ENCODE measurements at regions not wholly inside any gene's neighbourhood (a gene's known extent, or its start where the extent isn't known, plus 50 kb on each side); places are given as distances from the start of the nearest gene placed in this dataset.

GRCh38 chr10:78290131-78290750 is 256.6 kb downstream of the RPS24 start:
- H3K9me3 ChIP-seq (ENCODE audit: control insufficient read depth, low read length), result no peaks in the 10 kb centered on the region
- no peaks in the 10 kb centered on the region for H3K36me3 ChIP-seq (ENCODE audit: control insufficient read depth, insufficient read depth, low read length, severe bottlenecking)
- no peak overlapping the region for H3K4me3 ChIP-seq (ENCODE audit: low read length)
- peaks cover 4% of the 10 kb centered on the region for H3K4me1 ChIP-seq (ENCODE audit: control insufficient read depth, insufficient read depth, low read length)
- no peaks in the 10 kb centered on the region for H3K27me3 ChIP-seq (replicated peaks; ENCODE audit: control insufficient read depth, insufficient read depth, low read length)
- no peak for DNase-seq (ENCODE audit: low read depth)
- H3K9ac ChIP-seq (ENCODE audit: low read length), result no peak overlapping the region

- peaks cover 4% of the 10 kb centered on the region for H3K4me1 ChIP-seq (ENCODE audit: control insufficient read depth, insufficient read depth, low read length)
- H3K4me3 ChIP-seq (ENCODE audit: low read length), result no peak overlapping the region
- DNase-seq (ENCODE audit: low read depth), result no peak
- H3K27me3 ChIP-seq (replicated peaks; ENCODE audit: control insufficient read depth, insufficient read depth, low read length), result no peaks in the 10 kb centered on the region
- H3K36me3 ChIP-seq (ENCODE audit: control insufficient read depth, insufficient read depth, low read length, severe bottlenecking), result no peaks in the 10 kb centered on the region
- H3K9ac ChIP-seq (ENCODE audit: low read length), result no peak overlapping the region
- H3K9me3 ChIP-seq (ENCODE audit: control insufficient read depth, low read length), result no peaks in the 10 kb centered on the region
Observed at GRCh38 chr10:78291722-78292121, 258.1 kb downstream of the RPS24 start.

- no peak overlapping the region for H3K4me3 ChIP-seq (ENCODE audit: low read length)
- H3K9ac ChIP-seq (ENCODE audit: low read length), result no peak overlapping the region
- H3K27me3 ChIP-seq (replicated peaks; ENCODE audit: control insufficient read depth, insufficient read depth, low read length), result no peaks in the 10 kb centered on the region
- no peak for DNase-seq (ENCODE audit: low read depth)
- no peaks in the 10 kb centered on the region for H3K36me3 ChIP-seq (ENCODE audit: control insufficient read depth, insufficient read depth, low read length, severe bottlenecking)
- peaks cover 4% of the 10 kb centered on the region for H3K4me1 ChIP-seq (ENCODE audit: control insufficient read depth, insufficient read depth, low read length)
- H3K9me3 ChIP-seq (ENCODE audit: control insufficient read depth, low read length), result no peaks in the 10 kb centered on the region
Observed at GRCh38 chr10:78292250-78292981, 258.8 kb downstream of the RPS24 start.

- no peaks in the 10 kb centered on the region for H3K27me3 ChIP-seq (replicated peaks; ENCODE audit: control insufficient read depth, insufficient read depth, low read length)
- no peak overlapping the region for H3K4me3 ChIP-seq (ENCODE audit: low read length)
- H3K36me3 ChIP-seq (ENCODE audit: control insufficient read depth, insufficient read depth, low read length, severe bottlenecking), result no peaks in the 10 kb centered on the region
- DNase-seq (ENCODE audit: low read depth), result peak; percentile 34
- peaks cover 7% of the 10 kb centered on the region for H3K4me1 ChIP-seq (ENCODE audit: control insufficient read depth, insufficient read depth, low read length)
- H3K9me3 ChIP-seq (ENCODE audit: control insufficient read depth, low read length), result no peaks in the 10 kb centered on the region
- no peak overlapping the region for H3K9ac ChIP-seq (ENCODE audit: low read length)
Observed at GRCh38 chr10:78292982-78293865, 259.6 kb downstream of the RPS24 start.

- Histone ChIP-seq H3K36me3 (ENCODE audit: control insufficient read depth, insufficient read depth, low read length, severe bottlenecking) (no peaks in the 10 kb centered on the region), H3K9ac (ENCODE audit: low read length) (no peak overlapping the region), H3K4me1 (ENCODE audit: control insufficient read depth, insufficient read depth, low read length) (peaks cover 14% of the 10 kb centered on the region), H3K27me3 (replicated peaks; ENCODE audit: control insufficient read depth, insufficient read depth, low read length) (no peaks in the 10 kb centered on the region), H3K9me3 (ENCODE audit: control insufficient read depth, low read length) (no peaks in the 10 kb centered on the region), H3K4me3 (ENCODE audit: low read length) (no peak overlapping the region)
- no peak for DNase-seq (ENCODE audit: low read depth)
Observed at GRCh38 chr10:78295242-78295641, 261.6 kb downstream of the RPS24 start.

GRCh38 chr10:78296785-78297184 is 263.1 kb downstream of the RPS24 start:
- H3K36me3 ChIP-seq (ENCODE audit: control insufficient read depth, insufficient read depth, low read length, severe bottlenecking), result no peaks in the 10 kb centered on the region
- no peak overlapping the region for H3K4me3 ChIP-seq (ENCODE audit: low read length)
- no peaks in the 10 kb centered on the region for H3K9me3 ChIP-seq (ENCODE audit: control insufficient read depth, low read length)
- peaks cover 14% of the 10 kb centered on the region for H3K4me1 ChIP-seq (ENCODE audit: control insufficient read depth, insufficient read depth, low read length)
- H3K27me3 ChIP-seq (replicated peaks; ENCODE audit: control insufficient read depth, insufficient read depth, low read length), result no peaks in the 10 kb centered on the region
- no peak overlapping the region for H3K9ac ChIP-seq (ENCODE audit: low read length)
- DNase-seq (ENCODE audit: low read depth), result no peak

- no peak overlapping the region for H3K4me3 ChIP-seq (ENCODE audit: low read length)
- H3K9ac ChIP-seq (ENCODE audit: low read length), result peak overlapping the region; percentile 39
- no peak for DNase-seq (ENCODE audit: low read depth)
- H3K27me3 ChIP-seq (replicated peaks; ENCODE audit: control insufficient read depth, insufficient read depth, low read length), result no peaks in the 10 kb centered on the region
- no peaks in the 10 kb centered on the region for H3K9me3 ChIP-seq (ENCODE audit: control insufficient read depth, low read length)
- no peaks in the 10 kb centered on the region for H3K36me3 ChIP-seq (ENCODE audit: control insufficient read depth, insufficient read depth, low read length, severe bottlenecking)
- H3K4me1 ChIP-seq (ENCODE audit: control insufficient read depth, insufficient read depth, low read length), result peaks cover 19% of the 10 kb centered on the region
Observed at GRCh38 chr10:78297997-78298396, 264.3 kb downstream of the RPS24 start.

GRCh38 chr10:78298835-78299234 is 265.2 kb downstream of the RPS24 start:
- Histone ChIP-seq H3K9me3 (ENCODE audit: control insufficient read depth, low read length) (no peaks in the 10 kb centered on the region), H3K27me3 (replicated peaks; ENCODE audit: control insufficient read depth, insufficient read depth, low read length) (no peaks in the 10 kb centered on the region), H3K4me3 (ENCODE audit: low read length) (no peak overlapping the region), H3K9ac (ENCODE audit: low read length) (no peak overlapping the region), H3K36me3 (ENCODE audit: control insufficient read depth, insufficient read depth, low read length, severe bottlenecking) (no peaks in the 10 kb centered on the region), H3K4me1 (ENCODE audit: control insufficient read depth, insufficient read depth, low read length) (peaks cover 19% of the 10 kb centered on the region)
- DNase-seq (ENCODE audit: low read depth), result no peak

GRCh38 chr10:78299851-78300468 is 266.3 kb downstream of the RPS24 start:
- Histone ChIP-seq H3K9ac (ENCODE audit: low read length) (peak overlapping the region; percentile 13), H3K36me3 (ENCODE audit: control insufficient read depth, insufficient read depth, low read length, severe bottlenecking) (no peaks in the 10 kb centered on the region), H3K27me3 (replicated peaks; ENCODE audit: control insufficient read depth, insufficient read depth, low read length) (no peaks in the 10 kb centered on the region), H3K4me3 (ENCODE audit: low read length) (no peak overlapping the region), H3K4me1 (ENCODE audit: control insufficient read depth, insufficient read depth, low read length) (peaks cover 19% of the 10 kb centered on the region), H3K9me3 (ENCODE audit: control insufficient read depth, low read length) (no peaks in the 10 kb centered on the region)
- no peak for DNase-seq (ENCODE audit: low read depth)

GRCh38 chr10:78300526-78300925 is 266.9 kb downstream of the RPS24 start:
- Histone ChIP-seq H3K27me3 (replicated peaks; ENCODE audit: control insufficient read depth, insufficient read depth, low read length) (no peaks in the 10 kb centered on the region), H3K9ac (ENCODE audit: low read length) (no peak overlapping the region), H3K4me3 (ENCODE audit: low read length) (no peak overlapping the region), H3K36me3 (ENCODE audit: control insufficient read depth, insufficient read depth, low read length, severe bottlenecking) (no peaks in the 10 kb centered on the region), H3K4me1 (ENCODE audit: control insufficient read depth, insufficient read depth, low read length) (peaks cover 19% of the 10 kb centered on the region), H3K9me3 (ENCODE audit: control insufficient read depth, low read length) (no peaks in the 10 kb centered on the region)
- DNase-seq (ENCODE audit: low read depth), result no peak

- Histone ChIP-seq H3K4me3 (ENCODE audit: low read length) (no peak overlapping the region), H3K36me3 (ENCODE audit: control insufficient read depth, insufficient read depth, low read length, severe bottlenecking) (no peaks in the 10 kb centered on the region), H3K4me1 (ENCODE audit: control insufficient read depth, insufficient read depth, low read length) (peaks cover 19% of the 10 kb centered on the region), H3K9ac (ENCODE audit: low read length) (no peak overlapping the region), H3K9me3 (ENCODE audit: control insufficient read depth, low read length) (no peaks in the 10 kb centered on the region), H3K27me3 (replicated peaks; ENCODE audit: control insufficient read depth, insufficient read depth, low read length) (no peaks in the 10 kb centered on the region)
- no peak for DNase-seq (ENCODE audit: low read depth)
Observed at GRCh38 chr10:78301481-78301880, 267.8 kb downstream of the RPS24 start.
